ENCODE measurements at regions not wholly inside any gene's neighbourhood (a gene's known extent, or its start where the extent isn't known, plus 50 kb on each side); places are given as distances from the start of the nearest gene placed in this dataset.
"Not testable (repeated sequence)": the region's sequence is repeated elsewhere in the genome, so short reads cannot be mapped to it uniquely, and the experiment has no call there.

- DNase-seq: no peak
Measured at GRCh38 chr12:46667551-46667950, 158.2 kb downstream of the SLC38A4 start.

GRCh38 chr12:46664761-46665287 is 161.0 kb downstream of the SLC38A4 start:
- no peak for DNase-seq

DNA sequence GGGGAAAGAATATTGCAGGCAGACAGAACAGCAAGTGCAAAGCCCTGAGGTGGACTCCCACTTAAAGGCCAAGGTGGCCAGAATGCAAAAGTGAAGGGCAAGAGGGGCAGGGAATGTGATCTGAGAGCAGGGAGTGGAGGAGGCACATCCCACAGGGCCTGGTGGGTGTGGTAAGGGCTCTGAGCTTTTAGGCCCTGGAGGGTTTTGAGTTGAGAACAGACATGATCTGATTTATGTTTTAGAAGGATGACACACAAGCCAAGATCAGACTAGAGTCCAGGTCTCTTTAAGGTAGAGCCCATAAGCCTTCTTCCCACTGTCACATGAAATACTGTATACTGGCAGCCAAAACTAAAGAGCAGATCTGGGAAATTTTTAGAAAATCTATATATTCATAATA is 162.5 kb downstream of the SLC38A4 start:
- no peak for DNase-seq

- no peak for DNase-seq
Measured at GRCh38 chr12:46661110-46661845, 164.5 kb downstream of the SLC38A4 start.

DNA sequence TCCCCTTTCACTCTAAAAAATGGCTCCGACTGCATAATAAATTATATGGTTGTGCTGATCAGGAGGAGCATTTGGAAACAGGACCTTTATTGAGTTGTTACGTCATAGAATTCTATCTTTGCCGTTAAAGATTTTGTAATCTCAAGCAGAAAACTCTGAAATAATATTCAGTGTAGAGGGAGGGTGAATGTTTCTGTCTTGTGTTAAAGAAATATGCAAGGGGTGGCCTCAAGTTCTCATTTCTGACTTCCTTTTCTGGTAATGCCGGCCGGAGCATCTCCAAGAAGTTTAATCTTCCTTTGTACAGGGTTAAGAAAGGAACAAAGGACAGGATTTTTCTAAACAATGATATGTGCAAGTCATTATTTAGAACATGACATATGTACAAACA is 165.1 kb downstream of the SLC38A4 start:
- DNase-seq: no peak

- no peak for DNase-seq
Measured at GRCh38 chr12:46660276-46660675, 165.5 kb downstream of the SLC38A4 start.

- DNase-seq: no peak
Measured at GRCh38 chr12:46659824-46660223, 166.0 kb downstream of the SLC38A4 start.

GRCh38 chr12:46659032-46659650 is 166.7 kb downstream of the SLC38A4 start:
- DNase-seq: no peak

GRCh38 chr12:46657453-46658411 is 168.1 kb downstream of the SLC38A4 start:
- no peak for DNase-seq

DNA sequence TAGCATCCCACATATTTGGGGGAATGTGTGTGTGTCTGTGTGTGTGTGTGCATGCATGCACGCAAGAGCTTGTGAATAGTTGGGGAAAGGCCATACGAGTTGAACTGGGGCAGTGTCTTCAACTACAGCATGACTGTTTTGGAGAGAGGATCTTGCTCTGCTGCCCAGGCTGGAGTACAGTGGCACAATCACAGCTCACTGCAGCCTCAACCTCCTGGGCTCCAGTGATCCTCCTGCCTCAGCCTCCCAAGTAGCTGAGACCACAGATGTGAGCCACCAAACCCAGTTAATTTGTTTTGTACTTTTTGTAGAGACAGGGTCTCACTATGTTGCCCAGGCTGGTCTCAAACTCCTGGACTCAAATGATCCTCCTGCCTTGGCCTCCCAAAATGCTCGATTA is 169.8 kb downstream of the SLC38A4 start:
- DNase-seq: not testable (repeated sequence)

- DNase-seq: no peak
Measured at GRCh38 chr12:46653311-46653710, 172.5 kb downstream of the SLC38A4 start.

- DNase-seq: no peak
Measured at GRCh38 chr12:46652692-46653091, 173.1 kb downstream of the SLC38A4 start.

DNA sequence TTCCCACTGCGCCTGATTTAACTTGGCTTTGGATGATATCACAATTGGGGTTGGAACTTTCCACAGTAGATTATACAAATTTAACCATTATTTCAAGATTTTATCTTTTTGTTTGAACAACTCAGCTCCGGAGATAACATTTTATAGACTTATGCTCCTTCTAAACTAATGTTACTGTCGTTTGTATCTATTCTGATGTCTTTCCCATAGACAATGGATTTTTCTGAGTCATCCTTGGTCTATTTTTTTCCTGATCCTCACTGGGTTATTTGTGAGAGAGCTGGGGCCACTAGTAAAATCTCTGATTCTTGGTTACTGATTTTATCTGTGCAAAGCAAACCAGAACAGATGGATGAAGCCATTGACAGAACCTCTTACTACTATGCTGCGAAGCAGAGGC is 175.1 kb downstream of the SLC38A4 start:
- no peak for DNase-seq

DNA sequence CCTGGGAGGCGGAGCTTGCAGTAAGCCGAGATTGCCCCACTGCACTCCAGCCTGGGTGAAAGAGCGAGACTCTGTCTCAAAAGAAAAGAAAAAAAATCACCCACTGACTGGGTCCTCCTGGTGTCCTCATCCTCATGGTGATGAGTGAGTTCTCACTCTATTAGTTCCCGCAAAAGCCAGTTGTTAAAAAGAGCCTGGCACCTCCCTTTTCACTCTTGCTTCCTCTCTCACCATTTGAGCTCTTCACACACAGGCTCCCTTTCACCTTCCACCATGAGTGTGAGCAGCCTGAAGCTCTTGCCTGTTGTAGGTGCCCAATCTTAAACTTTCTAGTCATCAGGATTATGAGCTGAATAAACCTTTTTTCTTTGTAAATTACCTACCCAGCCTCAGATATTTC is 176.4 kb downstream of the SLC38A4 start:
- DNase-seq: no peak

DNA sequence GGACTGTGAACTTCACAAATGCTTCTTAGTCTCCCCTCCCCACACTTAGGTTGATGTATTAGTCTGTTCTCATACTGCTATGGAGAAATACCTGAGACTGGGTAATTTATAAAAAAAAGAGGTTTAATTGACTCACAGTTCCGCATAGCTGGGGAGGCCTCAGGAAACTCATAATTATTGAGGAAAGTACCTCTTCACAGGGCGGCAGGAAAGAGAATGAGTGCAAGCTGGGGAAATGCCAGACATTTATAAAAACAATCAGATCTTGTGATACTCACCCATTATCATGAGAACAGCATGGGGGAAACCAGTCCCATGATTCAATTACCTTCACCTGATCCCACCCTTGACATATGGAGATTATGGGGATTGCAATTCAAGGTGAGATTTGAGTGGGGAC is 178.8 kb downstream of the SLC38A4 start:
- DNase-seq: no peak

DNA sequence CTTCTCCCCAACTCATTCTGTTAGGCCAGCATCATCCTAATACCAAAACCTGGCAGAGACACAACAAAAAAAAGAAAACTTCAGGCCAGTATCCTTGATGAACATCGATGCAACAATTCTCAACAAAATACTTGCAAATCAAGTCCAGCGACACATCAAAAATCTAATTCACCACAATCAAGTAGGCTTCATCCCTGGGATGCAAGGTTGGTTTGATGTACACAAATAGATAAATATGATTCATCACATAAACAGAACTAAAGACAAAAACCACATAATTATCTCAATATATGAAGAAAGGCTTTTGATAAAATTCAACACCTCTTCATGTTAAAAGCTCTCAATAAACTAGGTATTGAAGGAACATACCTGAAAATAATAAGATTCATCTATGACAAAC is 184.1 kb downstream of the SLC38A4 start:
- not testable (repeated sequence) for DNase-seq

DNA sequence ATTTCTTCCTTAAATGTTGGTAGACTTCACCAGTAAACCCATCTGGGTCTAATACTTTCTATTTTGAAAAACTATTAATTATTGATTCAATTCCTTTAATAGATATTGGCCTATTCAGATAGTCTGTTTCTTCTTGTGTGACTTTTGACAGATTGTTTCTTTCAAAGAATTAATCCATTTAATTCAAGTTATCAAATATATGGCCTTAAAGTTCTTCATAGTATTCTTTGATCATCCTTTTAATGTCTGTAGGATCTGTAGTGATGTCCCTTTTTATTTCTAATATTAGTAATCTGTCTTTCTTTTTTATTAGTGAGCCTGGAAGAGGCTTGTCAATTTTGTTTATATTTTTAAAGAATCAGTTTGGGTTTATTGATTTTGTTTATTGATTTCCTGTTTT is 190.0 kb downstream of the SLC38A4 start:
- no peak for DNase-seq

DNA sequence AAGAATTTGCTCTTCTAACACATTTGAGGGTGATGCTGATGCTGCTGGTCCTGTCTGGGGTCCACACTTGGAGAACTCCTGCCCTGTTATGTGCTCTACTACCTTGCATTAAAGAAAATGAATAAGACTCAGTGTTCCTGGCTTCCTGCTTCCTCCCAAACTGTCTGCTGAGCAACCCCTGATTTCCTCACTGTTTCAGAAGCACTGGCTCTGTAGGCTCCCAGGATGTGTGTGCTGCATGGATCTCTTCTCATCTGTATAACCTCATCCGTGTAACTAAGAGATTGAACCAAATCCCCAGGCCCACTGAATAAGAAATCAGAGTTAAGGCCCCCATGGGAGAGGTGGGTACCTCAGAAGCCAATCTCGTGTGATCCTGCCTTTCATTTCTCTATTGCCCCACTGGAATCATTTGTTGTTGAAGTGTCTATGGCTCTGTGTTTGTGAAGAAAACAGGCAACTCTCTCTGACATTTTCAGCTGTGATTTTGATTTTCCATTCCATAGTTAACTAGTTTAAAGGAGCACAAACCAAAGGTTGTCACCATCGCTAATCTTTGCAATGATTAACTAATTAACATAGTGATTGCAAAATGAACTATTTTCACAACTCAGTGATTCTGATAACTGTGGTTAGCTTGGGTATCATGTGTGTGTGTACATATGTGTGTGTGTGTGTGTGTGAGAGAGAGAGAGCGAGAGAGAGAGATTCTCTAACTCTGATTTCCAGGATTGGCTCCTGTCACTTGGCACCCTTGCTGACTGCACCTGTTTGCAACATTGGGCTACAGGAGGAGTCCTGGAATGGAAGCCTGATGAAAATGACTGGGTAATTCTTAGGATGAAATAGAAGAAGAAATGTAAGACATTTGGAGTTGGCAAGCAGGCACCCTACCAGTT is 196.2 kb downstream of the SLC38A4 start:
- no peak for DNase-seq

GRCh38 chr12:46628176-46628575 is 197.6 kb downstream of the SLC38A4 start:
- DNase-seq: no peak

- no peak for DNase-seq
Measured at GRCh38 chr12:46627686-46628085, 198.1 kb downstream of the SLC38A4 start.

GRCh38 chr12:46619474-46619873 is 206.3 kb downstream of the SLC38A4 start:
- not testable (repeated sequence) for DNase-seq

- not testable (repeated sequence) for DNase-seq
Measured at GRCh38 chr12:46617737-46618136, 208.1 kb downstream of the SLC38A4 start.
